ENCODE measurements at regions not wholly inside any gene's neighbourhood (a gene's known extent, or its start where the extent isn't known, plus 50 kb on each side); places are given as distances from the start of the nearest gene placed in this dataset.
"Not testable (repeated sequence)": the region's sequence is repeated elsewhere in the genome, so short reads cannot be mapped to it uniquely, and the experiment has no call there.

GRCh38 chr21:16113052-16113715, 383.4 kb downstream of the USP25 start:
- DNase-seq (ENCODE audit: low read depth in 4 of 4, low spot score in 2 of 4): no peak

- DNase-seq (ENCODE audit: low read depth in 4 of 4, low spot score in 2 of 4): no peak
These were observed 385.7 kb downstream of the USP25 start for GRCh38 chr21:16115461-16115860.

GRCh38 chr21:16116069-16116468, 386.3 kb downstream of the USP25 start:
- no peak for DNase-seq (ENCODE audit: low read depth in 4 of 4, low spot score in 2 of 4)

- no peak for DNase-seq (ENCODE audit: low read depth in 4 of 4, low spot score in 2 of 4)
These were observed 387.0 kb downstream of the USP25 start for GRCh38 chr21:16116798-16117197.

- no peak for DNase-seq (ENCODE audit: low read depth in 4 of 4, low spot score in 2 of 4)
These were observed 387.5 kb downstream of the USP25 start for GRCh38 chr21:16117331-16117730.

GRCh38 chr21:16117851-16118590, 388.2 kb downstream of the USP25 start:
- no peak for DNase-seq (ENCODE audit: low read depth in 4 of 4, low spot score in 2 of 4)

GRCh38 chr21:16124378-16125138, 394.8 kb downstream of the USP25 start:
- no peak for DNase-seq (ENCODE audit: low read depth in 4 of 4, low spot score in 2 of 4)

GRCh38 chr21:16125274-16125673, 395.5 kb downstream of the USP25 start:
- no peak for DNase-seq (ENCODE audit: low read depth in 4 of 4, low spot score in 2 of 4)

- not testable (repeated sequence) for DNase-seq (ENCODE audit: low read depth in 4 of 4, low spot score in 2 of 4)
These were observed 402.7 kb downstream of the USP25 start for GRCh38 chr21:16132453-16132852.

GRCh38 chr21:16133248-16133647, 403.5 kb downstream of the USP25 start:
- DNase-seq (ENCODE audit: low read depth in 4 of 4, low spot score in 2 of 4): no peak

GRCh38 chr21:16134134-16134533, 404.4 kb downstream of the USP25 start:
- DNase-seq (ENCODE audit: low read depth in 4 of 4, low spot score in 2 of 4): no peak

- no peak for DNase-seq (ENCODE audit: low read depth in 4 of 4, low spot score in 2 of 4)
These were observed 407.3 kb downstream of the USP25 start for GRCh38 chr21:16137106-16137505.

- DNase-seq (ENCODE audit: low read depth in 4 of 4, low spot score in 2 of 4): no peak
These were observed 415.3 kb downstream of the USP25 start for GRCh38 chr21:16145052-16145451.

GRCh38 chr21:16145479-16145878, 415.7 kb downstream of the USP25 start:
- DNase-seq (ENCODE audit: low read depth in 4 of 4, low spot score in 2 of 4): no peak

GRCh38 chr21:16154321-16154720, 424.5 kb downstream of the USP25 start:
- DNase-seq (ENCODE audit: low read depth in 4 of 4, low spot score in 2 of 4): no peak

- no peak for DNase-seq (ENCODE audit: low read depth in 4 of 4, low spot score in 2 of 4)
These were observed 425.3 kb downstream of the USP25 start for GRCh38 chr21:16154951-16155635.

GRCh38 chr21:16156841-16157489, 427.2 kb downstream of the USP25 start:
- DNase-seq (ENCODE audit: low read depth in 4 of 4, low spot score in 2 of 4): no peak

GRCh38 chr21:16159213-16159970, 429.6 kb downstream of the USP25 start:
- DNase-seq (ENCODE audit: low read depth in 4 of 4, low spot score in 2 of 4): no peak

GRCh38 chr21:16159971-16160350, 430.2 kb downstream of the USP25 start:
- DNase-seq (ENCODE audit: low read depth in 4 of 4, low spot score in 2 of 4): no peak

GRCh38 chr21:16162953-16163352, 433.2 kb downstream of the USP25 start:
- DNase-seq (ENCODE audit: low read depth in 4 of 4, low spot score in 2 of 4): no peak
